HEK293 (cell line): ENCODE measurements at regions not wholly inside any gene's neighbourhood (a gene's known extent, or its start where the extent isn't known, plus 50 kb on each side); places are given as distances from the start of the nearest gene placed in this dataset.

Experiments used
- CTCF ChIA-PET: fragments of 350-600 bp; formaldehyde crosslinking; extraction: SDS; loops from one replicate; lab custom pipeline; 2021; ENCODE audit warnings: antibody characterized with exemption; lab: Yijun Ruan, JAX
- POLR2A ChIA-PET: fragments of 300-600 bp; formaldehyde crosslinking; extraction: SDS; loops from one replicate; lab custom pipeline; 2020; ENCODE audit warnings: antibody characterized with exemption, inconsistent platforms; lab: Yijun Ruan, JAX
- H3K27ac ChIP-seq: fragments of 200-500 bp; sonication (Bioruptor generic); 2 replicates; pipeline ENCODE4 v1.5.1; 2014; ENCODE audit warnings: low read depth, low read length, control low read depth, inconsistent platforms; ENCODE audit errors: extremely low read depth
- H3K36me3 ChIP-seq, 2 experiments: fragments of 200-500 bp in 1 of 2; sonication (Bioruptor generic) in 1 of 2; 1 replicate in 1 of 2; 2 replicates in 1 of 2; pipeline ENCODE4 v1.5.1; 2014 to 2017; ENCODE audit warnings: inconsistent platforms in 2 of 2, low read length in 2 of 2; ENCODE audit not compliant: control insufficient read depth in 2 of 2, insufficient read depth in 1 of 2
- H3K4me1 ChIP-seq: fragments of 200-500 bp; sonication (Bioruptor generic); 2 replicates; pipeline ENCODE4 v1.5.1; 2014; ENCODE audit warnings: mild to moderate bottlenecking, low read length, inconsistent platforms; ENCODE audit not compliant: control insufficient read depth, insufficient read depth
- H3K4me3 ChIP-seq: 2 replicates; pipeline ENCODE4 v1.5.1; 2011; ENCODE audit warnings: low read depth, mild to moderate bottlenecking, control low read depth, low read length, moderate library complexity
- H3K9me3 ChIP-seq: fragments of 200-500 bp; sonication (Bioruptor generic); 2 replicates; pipeline ENCODE4 v1.5.1; 2014; ENCODE audit warnings: low read depth, low read length, inconsistent platforms; ENCODE audit not compliant: control insufficient read depth, insufficient read depth
- GFI1B ChIP-seq: fragments of 450-650 bp; formaldehyde crosslinking; IDR thresholded peaks from 2 replicates; pipeline ENCODE4 v1.5.1; 2016; ENCODE audit warnings: missing biosample characterization, missing genetic modification characterization
- PRDM4 ChIP-seq: fragments of 450-650 bp; formaldehyde crosslinking; IDR thresholded peaks from 2 replicates; pipeline ENCODE4 v1.5.1; 2017; ENCODE audit warnings: missing biosample characterization, missing genetic modification characterization
- REST ChIP-seq: fragments of 450-650 bp; formaldehyde crosslinking; IDR thresholded peaks from 2 replicates; pipeline ENCODE4 v1.5.1; 2016; ENCODE audit warnings: missing biosample characterization, missing genetic modification characterization
- TCF7L2 ChIP-seq: IDR thresholded peaks from 2 replicates; pipeline ENCODE4 v1.6.1; 2011; ENCODE audit warnings: low read depth, mild to moderate bottlenecking, inconsistent platforms, low read length, moderate library complexity, borderline replicate concordance
- ZBTB21 ChIP-seq: fragments of 450-650 bp; formaldehyde crosslinking; IDR thresholded peaks from 2 replicates; pipeline ENCODE4 v1.5.1; 2017; ENCODE audit warnings: missing biosample characterization, missing genetic modification characterization
- ZFP41 ChIP-seq: fragments of 450-650 bp; formaldehyde crosslinking; IDR thresholded peaks from 2 replicates; pipeline ENCODE4 v1.5.1; 2016; ENCODE audit warnings: missing biosample characterization, missing genetic modification characterization, borderline replicate concordance
- ZFP69B ChIP-seq: fragments of 450-650 bp; formaldehyde crosslinking; IDR thresholded peaks from 2 replicates; pipeline ENCODE4 v1.5.1; 2016; ENCODE audit warnings: missing biosample characterization, missing genetic modification characterization
- ZNF114 ChIP-seq: fragments of 450-650 bp; formaldehyde crosslinking; IDR thresholded peaks from 2 replicates; pipeline ENCODE4 v1.5.0; 2017; ENCODE audit warnings: missing biosample characterization, missing genetic modification characterization
- ZNF132 ChIP-seq: fragments of 450-650 bp; formaldehyde crosslinking; IDR thresholded peaks from 2 replicates; pipeline ENCODE4 v1.5.1; 2017; ENCODE audit warnings: missing biosample characterization, missing genetic modification characterization, borderline replicate concordance
- ZNF133 ChIP-seq: fragments of 450-650 bp; formaldehyde crosslinking; IDR thresholded peaks from 2 replicates; pipeline ENCODE4 v1.5.1; 2016; ENCODE audit warnings: missing biosample characterization, missing genetic modification characterization
- ZNF146 ChIP-seq: fragments of 450-650 bp; formaldehyde crosslinking; IDR thresholded peaks from 2 replicates; pipeline ENCODE4 v1.5.1; 2016; ENCODE audit warnings: missing biosample characterization, missing genetic modification characterization
- ZNF398 ChIP-seq: fragments of 450-650 bp; formaldehyde crosslinking; IDR thresholded peaks from 2 replicates; pipeline ENCODE4 v1.5.1; 2017; ENCODE audit warnings: missing biosample characterization, missing genetic modification characterization
- ZNF48 ChIP-seq: fragments of 450-650 bp; formaldehyde crosslinking; IDR thresholded peaks from 2 replicates; pipeline ENCODE4 v1.5.1; 2016; ENCODE audit warnings: missing biosample characterization, missing genetic modification characterization
- ZNF660 ChIP-seq: fragments of 450-650 bp; IDR thresholded peaks from 2 replicates; pipeline ENCODE4 v1.5.1; 2018; ENCODE audit warnings: missing biosample characterization, mild to moderate bottlenecking, missing genetic modification characterization
- ZNF692 ChIP-seq: fragments of 450-650 bp; formaldehyde crosslinking; IDR thresholded peaks from 2 replicates; pipeline ENCODE4 v1.5.1; 2016; ENCODE audit warnings: missing biosample characterization, missing genetic modification characterization
- ZNF707 ChIP-seq: fragments of 450-650 bp; formaldehyde crosslinking; IDR thresholded peaks from 2 replicates; pipeline ENCODE4 v1.5.1; 2016; ENCODE audit warnings: missing biosample characterization, missing genetic modification characterization
- ZNF768 ChIP-seq: fragments of 450-650 bp; formaldehyde crosslinking; IDR thresholded peaks from 2 replicates; pipeline ENCODE4 v1.5.1; 2018; ENCODE audit warnings: missing biosample characterization, mild to moderate bottlenecking, missing genetic modification characterization
- ZSCAN30 ChIP-seq: fragments of 450-650 bp; IDR thresholded peaks from 2 replicates; pipeline ENCODE4 v1.5.1; 2018; ENCODE audit warnings: missing biosample characterization, mild to moderate bottlenecking, missing genetic modification characterization, moderate library complexity
- TF ChIP-seq, protein P1 (sequence below): fragments of 450-650 bp; formaldehyde crosslinking; IDR thresholded peaks from 2 replicates; pipeline ENCODE4 v1.5.1; 2016; ENCODE audit warnings: missing biosample characterization, missing genetic modification characterization
- TF ChIP-seq, protein P2 (sequence below): fragments of 450-650 bp; formaldehyde crosslinking; IDR thresholded peaks from 2 replicates; pipeline ENCODE4 v1.5.1; 2017; ENCODE audit warnings: missing biosample characterization, missing genetic modification characterization
- TF ChIP-seq, protein P3 (sequence below): fragments of 450-650 bp; formaldehyde crosslinking; IDR thresholded peaks from 2 replicates; pipeline ENCODE4 v1.5.1; 2016; ENCODE audit warnings: missing biosample characterization, missing genetic modification characterization

- ChIA-PET POLR2A (no interaction called here), CTCF (interaction anchor here (1.3 kb wide), 1 partner anchor 479 kb away, joined by 4 read pairs; no protein-coding TSS in a partner anchor)
- no peaks in the 10 kb centered on the region for H3K9me3 ChIP-seq
- H3K4me1 ChIP-seq: no peaks in the 10 kb centered on the region
- TF ChIP-seq GFI1B (tag by site-specific recombination): no peak
- TF ChIP-seq ZNF48 (tag by site-specific recombination): no peak
- TF ChIP-seq REST (tag by site-specific recombination): no peak
- no peak for TF ChIP-seq ZNF146 (tag by site-specific recombination)
- TF ChIP-seq ZNF768: no peak
- no peak for TF ChIP-seq ZNF692
- no peak for TF ChIP-seq PRDM4 (tag by site-specific recombination)
- TF ChIP-seq, all 188 proteins: peak for 0
- no peaks in the 10 kb centered on the region for H3K36me3 ChIP-seq
- no peak overlapping the region for H3K4me3 ChIP-seq
- no peak overlapping the region for H3K27ac ChIP-seq
These were observed 95.5 kb downstream of the NHLRC3 start for GRCh38 chr13:39133781-39134180.

GRCh38 chr13:39134574-39134973 lies 96.3 kb downstream of the NHLRC3 start:
- POLR2A ChIA-PET: no interaction called here
- no peaks in the 10 kb centered on the region for H3K9me3 ChIP-seq
- CTCF ChIA-PET: interaction anchor here (0.6 kb wide), 1 partner anchor 83 kb away, joined by 3 read pairs; no protein-coding TSS in a partner anchor

More at GRCh38 chr13:39134574-39134973, 96.3 kb downstream of the NHLRC3 start:
- TF ChIP-seq, protein P1, sequence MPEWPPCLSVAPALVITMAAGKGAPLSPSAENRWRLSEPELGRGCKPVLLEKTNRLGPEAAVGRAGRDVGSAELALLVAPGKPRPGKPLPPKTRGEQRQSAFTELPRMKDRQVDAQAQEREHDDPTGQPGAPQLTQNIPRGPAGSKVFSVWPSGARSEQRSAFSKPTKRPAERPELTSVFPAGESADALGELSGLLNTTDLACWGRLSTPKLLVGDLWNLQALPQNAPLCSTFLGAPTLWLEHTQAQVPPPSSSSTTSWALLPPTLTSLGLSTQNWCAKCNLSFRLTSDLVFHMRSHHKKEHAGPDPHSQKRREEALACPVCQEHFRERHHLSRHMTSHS: no peak
- no peak for TF ChIP-seq ZNF114 (tag by site-specific recombination)
- no peak for TF ChIP-seq ZNF132
- no peak for TF ChIP-seq ZNF146 (tag by site-specific recombination)
- TF ChIP-seq ZNF660 (tag by site-specific recombination): no peak
- TF ChIP-seq ZFP41: no peak
- no peak for TF ChIP-seq ZNF707 (tag by site-specific recombination)
- TF ChIP-seq ZNF133: no peak
- no peak for TF ChIP-seq ZBTB21 (tag by site-specific recombination)
- TF ChIP-seq ZFP69B (tag by site-specific recombination): no peak
- TF ChIP-seq, protein P2, sequence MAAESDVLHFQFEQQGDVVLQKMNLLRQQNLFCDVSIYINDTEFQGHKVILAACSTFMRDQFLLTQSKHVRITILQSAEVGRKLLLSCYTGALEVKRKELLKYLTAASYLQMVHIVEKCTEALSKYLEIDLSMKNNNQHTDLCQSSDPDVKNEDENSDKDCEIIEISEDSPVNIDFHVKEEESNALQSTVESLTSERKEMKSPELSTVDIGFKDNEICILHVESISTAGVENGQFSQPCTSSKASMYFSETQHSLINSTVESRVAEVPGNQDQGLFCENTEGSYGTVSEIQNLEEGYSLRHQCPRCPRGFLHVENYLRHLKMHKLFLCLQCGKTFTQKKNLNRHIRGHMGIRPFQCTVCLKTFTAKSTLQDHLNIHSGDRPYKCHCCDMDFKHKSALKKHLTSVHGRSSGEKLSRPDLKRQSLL: no peak
- TF ChIP-seq ZSCAN30: no peak
- no peak for TF ChIP-seq TCF7L2
- TF ChIP-seq ZNF398 (tag by site-specific recombination): no peak
- TF ChIP-seq, protein P3, sequence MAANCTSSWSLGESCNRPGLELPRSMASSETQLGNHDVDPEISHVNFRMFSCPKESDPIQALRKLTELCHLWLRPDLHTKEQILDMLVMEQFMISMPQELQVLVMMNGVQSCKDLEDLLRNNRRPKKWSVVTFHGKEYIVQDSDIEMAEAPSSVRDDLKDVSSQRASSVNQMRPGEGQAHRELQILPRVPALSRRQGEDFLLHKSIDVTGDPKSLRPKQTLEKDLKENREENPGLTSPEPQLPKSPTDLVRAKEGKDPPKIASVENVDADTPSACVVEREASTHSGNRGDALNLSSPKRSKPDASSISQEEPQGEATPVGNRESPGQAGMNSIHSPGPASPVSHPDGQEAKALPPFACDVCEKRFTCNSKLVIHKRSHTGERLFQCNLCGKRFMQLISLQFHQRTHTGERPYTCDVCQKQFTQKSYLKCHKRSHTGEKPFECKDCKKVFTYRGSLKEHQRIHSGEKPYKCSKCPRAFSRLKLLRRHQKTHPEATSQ: no peak
- no peak overlapping the region for H3K4me3 ChIP-seq
- H3K4me1 ChIP-seq: no peaks in the 10 kb centered on the region
- no peak overlapping the region for H3K27ac ChIP-seq
- no peaks in the 10 kb centered on the region for H3K36me3 ChIP-seq
